ENCODE measurements at regions not wholly inside any gene's neighbourhood (a gene's known extent, or its start where the extent isn't known, plus 50 kb on each side); places are given as distances from the start of the nearest gene placed in this dataset.

DNA sequence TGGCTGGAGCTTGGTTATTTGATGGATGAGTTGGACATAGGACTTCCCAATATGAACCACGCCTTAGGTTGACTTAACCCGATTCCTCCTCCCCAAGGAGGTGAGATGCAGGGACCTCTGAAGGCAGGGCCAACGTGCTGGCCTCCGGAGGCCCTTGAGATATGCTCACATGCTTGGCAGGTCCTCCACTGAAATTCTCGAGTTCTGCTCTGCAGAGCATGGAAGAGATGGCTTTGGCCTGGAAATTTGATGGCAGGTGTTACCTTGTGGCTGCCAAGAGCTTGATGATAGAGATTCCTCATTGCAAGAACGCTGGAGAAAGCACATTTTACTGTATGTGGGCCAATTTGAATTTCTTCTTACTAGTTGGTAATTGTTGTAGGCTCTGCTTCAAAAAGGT lies 117.4 kb upstream of the LIMCH1 start:
- no peaks in the 10 kb centered on the region for H3K79me2 ChIP-seq (ENCODE audit: insufficient read depth, low read depth, low read length)
- intact Hi-C loops (cut with micrococcal nuclease; ENCODE audit: unreplicated experiment), result no loop called here
- ChIA-PET POLR2A (no interaction called here), CTCF (ENCODE audit: unreplicated experiment) (no interaction called here)
- DNase-seq (ENCODE audit: low spot score), result no peak
- H3K4me2 ChIP-seq (ENCODE audit: low read length), result no peak overlapping the region
- H4K20me1 ChIP-seq (ENCODE audit: insufficient read depth, low read length), result no peaks in the 10 kb centered on the region
- no peak for TF ChIP-seq EZH2phosphoT487 (IDR thresholded peaks at IDR 0.05; ENCODE audit: borderline replicate concordance, low read depth, low read length)
- TF ChIP-seq, protein P1, sequence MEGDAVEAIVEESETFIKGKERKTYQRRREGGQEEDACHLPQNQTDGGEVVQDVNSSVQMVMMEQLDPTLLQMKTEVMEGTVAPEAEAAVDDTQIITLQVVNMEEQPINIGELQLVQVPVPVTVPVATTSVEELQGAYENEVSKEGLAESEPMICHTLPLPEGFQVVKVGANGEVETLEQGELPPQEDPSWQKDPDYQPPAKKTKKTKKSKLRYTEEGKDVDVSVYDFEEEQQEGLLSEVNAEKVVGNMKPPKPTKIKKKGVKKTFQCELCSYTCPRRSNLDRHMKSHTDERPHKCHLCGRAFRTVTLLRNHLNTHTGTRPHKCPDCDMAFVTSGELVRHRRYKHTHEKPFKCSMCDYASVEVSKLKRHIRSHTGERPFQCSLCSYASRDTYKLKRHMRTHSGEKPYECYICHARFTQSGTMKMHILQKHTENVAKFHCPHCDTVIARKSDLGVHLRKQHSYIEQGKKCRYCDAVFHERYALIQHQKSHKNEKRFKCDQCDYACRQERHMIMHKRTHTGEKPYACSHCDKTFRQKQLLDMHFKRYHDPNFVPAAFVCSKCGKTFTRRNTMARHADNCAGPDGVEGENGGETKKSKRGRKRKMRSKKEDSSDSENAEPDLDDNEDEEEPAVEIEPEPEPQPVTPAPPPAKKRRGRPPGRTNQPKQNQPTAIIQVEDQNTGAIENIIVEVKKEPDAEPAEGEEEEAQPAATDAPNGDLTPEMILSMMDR (conservative IDR thresholded peaks at IDR 0.05; ENCODE audit: low read length), result no peak
- H3K27ac ChIP-seq (ENCODE audit: low read depth, low read length, poor library complexity, severe bottlenecking), result no peak overlapping the region
- no peak overlapping the region for H3K4me3 ChIP-seq (ENCODE audit: low read depth, low read length, poor library complexity, severe bottlenecking)
- H3K9me3 ChIP-seq (ENCODE audit: low read length), result no peaks in the 10 kb centered on the region
- no peak overlapping the region for H2AFZ ChIP-seq (ENCODE audit: low read length)
- no peaks in the 10 kb centered on the region for H3K9me2 ChIP-seq (ENCODE audit: insufficient read depth, low read length)
- no peaks in the 10 kb centered on the region for H3K36me3 ChIP-seq (ENCODE audit: insufficient read depth, low read length)
- no TSS peak for BruUV-seq (replicated peaks)
- H3K4me1 ChIP-seq (ENCODE audit: insufficient read depth, low read length, poor library complexity, severe bottlenecking), result no peaks in the 10 kb centered on the region

DNA sequence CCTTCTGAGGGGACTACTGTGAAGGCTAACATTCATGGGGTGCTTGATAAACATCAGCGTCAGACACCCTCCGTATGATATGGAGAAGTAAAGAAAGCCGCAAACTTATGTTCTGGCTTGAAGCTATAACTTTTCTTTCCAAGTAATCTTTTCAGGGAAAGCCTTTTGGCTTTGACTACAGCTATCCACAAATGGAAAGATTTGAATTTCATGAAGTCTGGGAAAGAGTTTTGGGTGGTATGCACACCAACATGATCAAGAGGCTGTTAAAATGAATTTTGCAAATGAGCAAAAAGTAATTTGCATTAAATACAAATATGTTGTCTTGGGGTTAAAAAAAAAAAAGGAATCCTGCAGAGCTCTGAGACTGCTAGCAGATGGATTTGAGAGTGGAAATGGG lies 114.8 kb upstream of the LIMCH1 start:
- no peak overlapping the region for H2AFZ ChIP-seq (ENCODE audit: low read length)
- no peaks in the 10 kb centered on the region for H3K9me3 ChIP-seq (ENCODE audit: low read length)
- H3K36me3 ChIP-seq (ENCODE audit: insufficient read depth, low read length), result no peaks in the 10 kb centered on the region
- no peaks in the 10 kb centered on the region for H4K20me1 ChIP-seq (ENCODE audit: insufficient read depth, low read length)
- H3K4me2 ChIP-seq (ENCODE audit: low read length), result no peak overlapping the region
- no TSS peak for BruUV-seq (replicated peaks)
- H3K9me2 ChIP-seq (ENCODE audit: insufficient read depth, low read length), result no peaks in the 10 kb centered on the region
- no peak for DNase-seq (ENCODE audit: low spot score)
- no peaks in the 10 kb centered on the region for H3K79me2 ChIP-seq (ENCODE audit: insufficient read depth, low read depth, low read length)
- TF ChIP-seq, protein P1 (conservative IDR thresholded peaks at IDR 0.05; ENCODE audit: low read length), result no peak
- no peak for TF ChIP-seq EZH2phosphoT487 (IDR thresholded peaks at IDR 0.05; ENCODE audit: borderline replicate concordance, low read depth, low read length)
- CTCF ChIA-PET (ENCODE audit: unreplicated experiment), result no interaction called here
- H3K4me1 ChIP-seq (ENCODE audit: insufficient read depth, low read length, poor library complexity, severe bottlenecking), result no peaks in the 10 kb centered on the region
- intact Hi-C loops (cut with micrococcal nuclease; ENCODE audit: unreplicated experiment), result no loop called here
- H3K27ac ChIP-seq (ENCODE audit: low read depth, low read length, poor library complexity, severe bottlenecking), result no peak overlapping the region
- POLR2A ChIA-PET, result interaction anchor here (1.4 kb wide), 1 partner anchor 13 kb away, joined by 3 read pairs; no protein-coding TSS in a partner anchor
- H3K4me3 ChIP-seq (ENCODE audit: low read depth, low read length, poor library complexity, severe bottlenecking), result no peak overlapping the region

DNA sequence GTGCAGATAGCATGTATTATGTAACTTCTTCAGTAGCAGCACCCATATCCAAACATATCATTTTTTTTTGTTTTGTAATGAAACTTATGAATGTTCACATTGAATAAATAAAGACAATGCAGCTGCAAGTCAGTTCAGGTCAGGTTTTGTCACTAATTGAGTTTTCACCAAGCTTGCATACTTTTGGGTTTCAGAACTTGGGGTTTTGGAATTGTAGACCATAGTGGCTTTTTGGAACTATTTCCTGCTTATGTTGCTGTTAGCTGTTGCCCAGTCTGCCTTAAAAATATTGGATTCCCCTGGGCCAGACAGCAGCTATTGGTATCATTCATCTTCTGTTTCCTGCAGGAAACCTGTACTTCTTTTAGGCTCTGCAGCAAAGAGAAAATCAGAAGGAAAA lies 113.4 kb upstream of the LIMCH1 start:
- no peak overlapping the region for H3K27ac ChIP-seq (ENCODE audit: low read depth, low read length, poor library complexity, severe bottlenecking)
- H3K9me2 ChIP-seq (ENCODE audit: insufficient read depth, low read length), result no peaks in the 10 kb centered on the region
- ChIA-PET POLR2A (no interaction called here), CTCF (ENCODE audit: unreplicated experiment) (no interaction called here)
- H3K4me1 ChIP-seq (ENCODE audit: insufficient read depth, low read length, poor library complexity, severe bottlenecking), result no peaks in the 10 kb centered on the region
- H4K20me1 ChIP-seq (ENCODE audit: insufficient read depth, low read length), result no peaks in the 10 kb centered on the region
- H3K36me3 ChIP-seq (ENCODE audit: insufficient read depth, low read length), result no peaks in the 10 kb centered on the region
- H3K4me2 ChIP-seq (ENCODE audit: low read length), result no peak overlapping the region
- no peak overlapping the region for H2AFZ ChIP-seq (ENCODE audit: low read length)
- TF ChIP-seq EZH2phosphoT487 (IDR thresholded peaks at IDR 0.05; ENCODE audit: borderline replicate concordance, low read depth, low read length), result no peak
- TF ChIP-seq, protein P1 (conservative IDR thresholded peaks at IDR 0.05; ENCODE audit: low read length), result no peak
- DNase-seq (ENCODE audit: low spot score), result no peak
- intact Hi-C loops (cut with micrococcal nuclease; ENCODE audit: unreplicated experiment), result no loop called here
- no peaks in the 10 kb centered on the region for H3K9me3 ChIP-seq (ENCODE audit: low read length)
- no peak overlapping the region for H3K4me3 ChIP-seq (ENCODE audit: low read depth, low read length, poor library complexity, severe bottlenecking)
- no TSS peak for BruUV-seq (replicated peaks)
- H3K79me2 ChIP-seq (ENCODE audit: insufficient read depth, low read depth, low read length), result no peaks in the 10 kb centered on the region

Measured in OCI-LY7 (cell line).